H9 (cell line): ENCODE measurements at regions not wholly inside any gene's neighbourhood (a gene's known extent, or its start where the extent isn't known, plus 50 kb on each side); places are given as distances from the start of the nearest gene placed in this dataset.
A peak's percentile ranks its signal among the peaks of the same experiment; 100 is the strongest.

Experiments used
- DNase-seq: peaks from one replicate; pipeline ENCODE4 v3.0.0-alpha.2; 2017
- H2AFZ ChIP-seq: one replicate; pipeline ENCODE4 v1.6.1; 2013; ENCODE audit warnings: mild to moderate bottlenecking, low read length, control low read depth, moderate library complexity
- H2AK5ac ChIP-seq: 2 replicates; pipeline ENCODE4 v1.6.1; 2013; ENCODE audit warnings: low read length, control low read depth, mixed read lengths; ENCODE audit not compliant: insufficient read length
- H2BK120ac ChIP-seq: one replicate; pipeline ENCODE4 v1.6.1; 2013; ENCODE audit warnings: low read depth, mild to moderate bottlenecking, low read length, control low read depth, inconsistent platforms; ENCODE audit not compliant: poor library complexity, severe bottlenecking
- H2BK12ac ChIP-seq: 2 replicates; pipeline ENCODE4 v1.6.1; 2013; ENCODE audit warnings: low read length, control low read depth, mixed read lengths, low read depth; ENCODE audit not compliant: insufficient read length
- H2BK15ac ChIP-seq: 2 replicates; pipeline ENCODE4 v1.6.1; 2013; ENCODE audit warnings: low read depth, low read length, control low read depth
- H2BK20ac ChIP-seq: one replicate; pipeline ENCODE4 v1.6.1; 2013; ENCODE audit warnings: low read depth, mild to moderate bottlenecking, low read length, control low read depth, inconsistent platforms; ENCODE audit not compliant: poor library complexity, severe bottlenecking
- H2BK5ac ChIP-seq: 2 replicates; pipeline ENCODE4 v1.6.1; 2013; ENCODE audit warnings: low read length, control low read depth, mixed read lengths; ENCODE audit not compliant: insufficient read length
- H3K14ac ChIP-seq: 2 replicates; pipeline ENCODE4 v1.6.1; 2013; ENCODE audit warnings: low read length, control low read depth; ENCODE audit not compliant: insufficient read depth
- H3K18ac ChIP-seq: 2 replicates; pipeline ENCODE4 v1.6.1; 2013; ENCODE audit warnings: low read depth, mild to moderate bottlenecking, mixed read lengths, low read length, control low read depth; ENCODE audit not compliant: insufficient read length
- H3K23ac ChIP-seq: 2 replicates; pipeline ENCODE4 v1.6.1; 2013; ENCODE audit warnings: low read length, control low read depth, mixed read lengths, low read depth; ENCODE audit not compliant: insufficient read length
- H3K23me2 ChIP-seq: 2 replicates; pipeline ENCODE4 v1.6.1; 2013; ENCODE audit warnings: low read depth, mild to moderate bottlenecking, mixed read lengths, low read length, control low read depth; ENCODE audit not compliant: insufficient read length, poor library complexity, severe bottlenecking
- H3K27ac ChIP-seq: 2 replicates; pipeline ENCODE4 v1.5.1; 2013; ENCODE audit warnings: low read length, control low read depth, mixed read lengths, low read depth; ENCODE audit not compliant: insufficient read length
- H3K27me3 ChIP-seq: 2 replicates; pipeline ENCODE4 v1.6.1; 2013; ENCODE audit warnings: low read length, control low read depth, inconsistent platforms; ENCODE audit not compliant: insufficient read depth
- H3K4ac ChIP-seq: 2 replicates; pipeline ENCODE4 v1.6.1; 2013; ENCODE audit warnings: low read depth, mild to moderate bottlenecking, control low read depth, inconsistent platforms, low read length, moderate library complexity
- H3K4me1 ChIP-seq: 2 replicates; pipeline ENCODE4 v1.6.1; 2013; ENCODE audit warnings: low read length, control low read depth, inconsistent platforms; ENCODE audit not compliant: insufficient read depth
- H3K4me2 ChIP-seq: 2 replicates; pipeline ENCODE4 v1.6.1; 2013; ENCODE audit warnings: low read length, control low read depth, mixed read lengths; ENCODE audit not compliant: insufficient read length, insufficient read depth
- H3K56ac ChIP-seq: 2 replicates; pipeline ENCODE4 v1.6.1; 2013; ENCODE audit warnings: low read depth, mild to moderate bottlenecking, mixed read lengths, low read length, control low read depth; ENCODE audit not compliant: insufficient read length
- H3K79me1 ChIP-seq: 2 replicates; pipeline ENCODE4 v1.6.1; 2013; ENCODE audit warnings: low read depth, mild to moderate bottlenecking, moderate library complexity, low read length, control low read depth, inconsistent platforms; ENCODE audit not compliant: insufficient read depth, poor library complexity, severe bottlenecking
- H3K79me2 ChIP-seq: 2 replicates; pipeline ENCODE4 v1.6.1; 2013; ENCODE audit warnings: low read length, control low read depth, inconsistent platforms; ENCODE audit not compliant: insufficient read depth
- H3K9ac ChIP-seq: 2 replicates; pipeline ENCODE4 v1.6.1; 2013; ENCODE audit warnings: low read length, control low read depth, mixed read lengths; ENCODE audit not compliant: insufficient read length; ENCODE audit errors: extremely low read depth
- H3K9me3 ChIP-seq: one replicate; pipeline ENCODE4 v1.6.1; 2013; ENCODE audit warnings: low read depth, low read length, inconsistent platforms; ENCODE audit not compliant: control insufficient read depth
- H3T11ph ChIP-seq: one replicate; pipeline ENCODE4 v1.6.1; 2013; ENCODE audit warnings: mild to moderate bottlenecking, low read length, control low read depth, inconsistent platforms
- H4K20me1 ChIP-seq: one replicate; pipeline ENCODE4 v1.6.1; 2013; ENCODE audit not compliant: control insufficient read depth, insufficient read length, insufficient read depth
- H4K5ac ChIP-seq: 2 replicates; pipeline ENCODE4 v1.6.1; 2013; ENCODE audit warnings: low read depth, mild to moderate bottlenecking, mixed read lengths, low read length, control low read depth; ENCODE audit not compliant: insufficient read length
- H4K8ac ChIP-seq: replicated peaks from 2 replicates; pipeline ENCODE4 v1.6.1; 2013; ENCODE audit warnings: low read length, control low read depth, mixed read lengths, low read depth; ENCODE audit not compliant: insufficient read length
- H4K91ac ChIP-seq: 2 replicates; pipeline ENCODE4 v1.6.1; 2013; ENCODE audit warnings: low read depth, mild to moderate bottlenecking, moderate library complexity, mixed read lengths, low read length, control low read depth; ENCODE audit not compliant: insufficient read length
- H3K27ac Mint-ChIP-seq, 3 experiments: 2 replicates in 2 of 3; 3 replicates in 1 of 3; pipeline ENCODE4 v1.8.0; 2020 to 2021; ENCODE audit warnings: mixed read lengths in 3 of 3, mild to moderate bottlenecking in 1 of 3, moderate library complexity in 1 of 3
- H3K27me3 Mint-ChIP-seq: 2 replicates; pipeline ENCODE4 v1.8.0; 2021; ENCODE audit warnings: low read depth, mild to moderate bottlenecking, moderate library complexity, mixed read lengths
- H3K36me3 Mint-ChIP-seq, 3 experiments: 2 replicates in 2 of 3; 3 replicates in 1 of 3; pipeline ENCODE4 v1.8.0; 2020 to 2021; ENCODE audit warnings: low read depth in 3 of 3, mixed read lengths in 3 of 3; ENCODE audit not compliant: insufficient read depth in 1 of 3
- H3K4me1 Mint-ChIP-seq, 2 experiments: 2 replicates each; pipeline ENCODE4 v1.8.0; 2020; ENCODE audit warnings: mixed read lengths in 2 of 2
- H3K4me3 Mint-ChIP-seq, 2 experiments: 2 replicates in 1 of 2; 3 replicates in 1 of 2; pipeline ENCODE4 v1.8.0; 2020 to 2021; ENCODE audit warnings: mild to moderate bottlenecking in 2 of 2, mixed read lengths in 2 of 2, moderate library complexity in 1 of 2
- H3K9me3 Mint-ChIP-seq, 2 experiments: 2 replicates in 1 of 2; 3 replicates in 1 of 2; pipeline ENCODE4 v1.8.0; 2020; ENCODE audit warnings: mild to moderate bottlenecking in 2 of 2, mixed read lengths in 2 of 2, moderate library complexity in 1 of 2
- WGBS: extraction: QIAGEN DNeasy Blood & Tissue Kit; methylation state at CpG from one replicate; pipeline ENCODE4 v1.1.7; 2013; ENCODE audit warnings: missing lambda C conversion rate, low lambda C conversion rate, mixed read lengths; ENCODE audit not compliant: insufficient read length; ENCODE audit errors: extremely low coverage; 5-methylcytosine and 5-hydroxymethylcytosine counted together
- TF ChIP-seq, protein P1 (sequence below): fragments of 200-600 bp; sonication (generic); conservative IDR thresholded peaks from 3 replicates; pipeline ENCODE4 v1.8.0; 2021; ENCODE audit warnings: antibody characterized with exemption, mild to moderate bottlenecking

DNA sequence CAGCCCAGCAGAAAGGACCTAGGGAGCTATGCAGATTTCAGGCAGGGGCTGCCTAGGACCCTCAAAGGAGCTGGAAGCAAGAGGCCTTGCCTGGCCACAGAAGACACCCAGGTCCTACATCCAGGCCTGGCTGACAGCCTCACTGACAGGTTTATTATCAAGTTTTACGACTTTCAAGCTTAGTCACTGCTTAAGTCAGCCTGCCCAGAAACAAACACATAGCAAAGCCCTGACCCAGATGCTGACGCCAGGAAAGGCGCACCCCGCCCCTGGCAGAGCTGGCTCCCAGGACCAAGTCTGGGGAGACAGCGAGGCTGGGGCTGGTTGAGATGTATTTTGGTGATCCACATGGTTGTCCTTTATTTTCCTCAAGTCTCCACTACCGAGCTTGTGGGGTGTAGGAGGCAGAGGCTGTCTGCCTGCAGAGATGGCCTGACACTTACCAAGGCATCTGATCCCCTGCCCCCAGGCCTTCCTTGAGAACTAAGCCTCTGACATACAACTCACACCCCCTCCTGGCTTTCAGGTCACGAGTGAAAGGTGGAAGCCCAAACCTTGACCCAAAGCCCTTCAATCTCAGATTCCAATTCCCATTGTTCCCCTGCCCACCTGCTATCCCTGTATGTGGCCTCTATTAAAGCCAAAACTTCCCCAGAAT, 80.7 kb upstream of the EMX2 start:
- Mint-ChIP-seq H3K27me3 (peaks cover 2% of the 10 kb centered on the region), H3K9me3 (peaks cover 4 to 7% of the 10 kb centered on the region in 2 experiments; a peak in 4 of 5 replicates), H3K36me3 (peaks cover 0 to 3% (median 0%) of the 10 kb centered on the region in 3 experiments; a peak in 1 of 7 replicates), H3K4me1 (peaks cover 30 to 31% of the 10 kb centered on the region in 2 experiments), H3K27ac (peak overlapping the region; percentile 52 to 72 (median 53); a peak in 4 of 7 replicates), H3K4me3 (no peak overlapping the region)
- Histone ChIP-seq H3K18ac (no peak overlapping the region), H2BK20ac (no peak overlapping the region), H3K4ac (no peak overlapping the region), H4K91ac (no peak overlapping the region), H3K23ac (no peak overlapping the region), H3K4me1 (no peaks in the 10 kb centered on the region), H4K8ac (no peak overlapping the region), H3K4me2 (no peak overlapping the region), H4K20me1 (no peaks in the 10 kb centered on the region), H3K79me1 (no peaks in the 10 kb centered on the region), H2AFZ (no peak overlapping the region), H3K27me3 (no peaks in the 10 kb centered on the region), H3K9me3 (no peaks in the 10 kb centered on the region), H3K9ac (no peak overlapping the region), H3K14ac (no peak overlapping the region; the same call in 1 of the 2 replicates), H4K5ac (no peak overlapping the region), H3T11ph (no peak overlapping the region), H3K23me2 (no peaks in the 10 kb centered on the region), H3K56ac (no peak overlapping the region), H2BK120ac (no peak overlapping the region), H2BK5ac (no peak overlapping the region), H3K27ac (no peak overlapping the region), H2AK5ac (no peak overlapping the region), H3K79me2 (no peaks in the 10 kb centered on the region), H2BK12ac (no peak overlapping the region), H2BK15ac (no peak overlapping the region)
- TF ChIP-seq, protein P1, sequence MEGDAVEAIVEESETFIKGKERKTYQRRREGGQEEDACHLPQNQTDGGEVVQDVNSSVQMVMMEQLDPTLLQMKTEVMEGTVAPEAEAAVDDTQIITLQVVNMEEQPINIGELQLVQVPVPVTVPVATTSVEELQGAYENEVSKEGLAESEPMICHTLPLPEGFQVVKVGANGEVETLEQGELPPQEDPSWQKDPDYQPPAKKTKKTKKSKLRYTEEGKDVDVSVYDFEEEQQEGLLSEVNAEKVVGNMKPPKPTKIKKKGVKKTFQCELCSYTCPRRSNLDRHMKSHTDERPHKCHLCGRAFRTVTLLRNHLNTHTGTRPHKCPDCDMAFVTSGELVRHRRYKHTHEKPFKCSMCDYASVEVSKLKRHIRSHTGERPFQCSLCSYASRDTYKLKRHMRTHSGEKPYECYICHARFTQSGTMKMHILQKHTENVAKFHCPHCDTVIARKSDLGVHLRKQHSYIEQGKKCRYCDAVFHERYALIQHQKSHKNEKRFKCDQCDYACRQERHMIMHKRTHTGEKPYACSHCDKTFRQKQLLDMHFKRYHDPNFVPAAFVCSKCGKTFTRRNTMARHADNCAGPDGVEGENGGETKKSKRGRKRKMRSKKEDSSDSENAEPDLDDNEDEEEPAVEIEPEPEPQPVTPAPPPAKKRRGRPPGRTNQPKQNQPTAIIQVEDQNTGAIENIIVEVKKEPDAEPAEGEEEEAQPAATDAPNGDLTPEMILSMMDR = no peak
- no peak for DNase-seq
- no CpG with 5 or more reads among the region's 7 CpGs for WGBS
